Lung (tissue), 11 donors: ENCODE measurements at regions not wholly inside any gene's neighbourhood (a gene's known extent, or its start where the extent isn't known, plus 50 kb on each side); places are given as distances from the start of the nearest gene placed in this dataset.

Experiments
- ATAC-seq: fragments of 200-7000 bp; cut with Tn5 transposase; one replicate; pipeline ENCODE4 v1.9.1; 2020; ENCODE audit warnings: moderate number of reproducible peaks; ENCODE audit not compliant: insufficient read depth, low FRiP score
- DNase-seq, 3 donors: peaks; one replicate each; pipeline ENCODE4 v3.0.0-alpha.2; 2013 to 2017
- H3K27ac ChIP-seq, 2 donors: one replicate each; pipeline ENCODE4 v1.5.1; 2013; ENCODE audit warnings: mild to moderate bottlenecking in 2 of 2, moderate library complexity in 2 of 2, control low read depth in 1 of 2, inconsistent platforms in 1 of 2, low read depth in 1 of 2, low read length in 1 of 2
- H3K27me3 ChIP-seq, 3 donors: one replicate each; pipeline ENCODE4 v1.5.1; 2013; ENCODE audit warnings: low read length in 2 of 3; ENCODE audit not compliant: control insufficient read depth in 3 of 3, insufficient read depth in 3 of 3
- H3K36me3 ChIP-seq, 4 donors: one replicate each; pipeline ENCODE4 v1.5.1; 2013; ENCODE audit warnings: low read length in 4 of 4, mild to moderate bottlenecking in 1 of 4, moderate library complexity in 1 of 4; ENCODE audit not compliant: control insufficient read depth in 4 of 4, insufficient read depth in 4 of 4
- H3K4me1 ChIP-seq, 5 donors: one replicate each; pipeline ENCODE4 v1.5.1; 2013; ENCODE audit warnings: low read length in 5 of 5, mild to moderate bottlenecking in 2 of 5, moderate library complexity in 1 of 5; ENCODE audit not compliant: control insufficient read depth in 5 of 5, insufficient read depth in 5 of 5
- H3K4me3 ChIP-seq: one replicate; pipeline ENCODE4 v1.5.1; 2013; ENCODE audit warnings: mild to moderate bottlenecking, control low read depth, moderate library complexity
- H3K9ac ChIP-seq, 2 donors: one replicate each; pipeline ENCODE4 v1.5.1; 2013; ENCODE audit warnings: low read length in 2 of 2, control low read depth in 1 of 2; ENCODE audit not compliant: insufficient read depth in 1 of 2
- H3K9me3 ChIP-seq, 4 donors: one replicate each; pipeline ENCODE4 v1.5.1; 2013; ENCODE audit warnings: low read length in 3 of 4, mild to moderate bottlenecking in 1 of 4, moderate library complexity in 1 of 4; ENCODE audit not compliant: control insufficient read depth in 4 of 4, insufficient read depth in 3 of 4
- CTCF ChIP-seq: IDR thresholded peaks from 2 replicates; pipeline ENCODE4 v1.5.1; 2012; ENCODE audit warnings: mild to moderate bottlenecking; ENCODE audit errors: control extremely low read depth, extremely low read depth
- WGBS, 2 donors: extraction: QIAGEN DNeasy Blood & Tissue Kit; methylation state at CpG; one replicate each; pipeline ENCODE4 v1.1.7; 2013; 5-methylcytosine and 5-hydroxymethylcytosine counted together
- donor health status: control.
- donor health status: control.
- donor health status: Bipolar disorder and iron deficiency.
- donor health status: healthy.
- donor health status: DM: yes; HTN: yes; CAD: no.

- no peaks in the 10 kb centered on the region for H3K36me3 ChIP-seq
- DNase-seq, result no peak
- no peak overlapping the region for H3K9ac ChIP-seq
- H3K27ac ChIP-seq, result no peak overlapping the region
- TF ChIP-seq CTCF, result no peak
- no peaks in the 10 kb centered on the region for H3K27me3 ChIP-seq
- H3K4me3 ChIP-seq, result no peak overlapping the region
- H3K4me1 ChIP-seq, result no peaks in the 10 kb centered on the region
- H3K9me3 ChIP-seq, result peaks cover 0 to 2% (median 0%) of the 10 kb centered on the region in 4 donors
- no peak for ATAC-seq
- 81 to 83% methylated on average over 8 of the region's 8 CpGs for WGBS, 2 donors
These were observed 76.7 kb upstream of the GALNT2 start for GRCh38 chr1:229990326-229990725.

GRCh38 chr1:229991104-229991513, 75.9 kb upstream of the GALNT2 start:
- no peak for TF ChIP-seq CTCF
- ATAC-seq (no peak), DNase-seq (no peak)
- H3K36me3 ChIP-seq, result no peaks in the 10 kb centered on the region
- peaks cover 0 to 3% (median 0%) of the 10 kb centered on the region in 3 donors for H3K27me3 ChIP-seq
- no peaks in the 10 kb centered on the region for H3K4me1 ChIP-seq
- H3K27ac ChIP-seq, result no peak overlapping the region
- WGBS, 2 donors, result 71 to 79% methylated on average over 8 of the region's 8 CpGs
- H3K4me3 ChIP-seq, result no peak overlapping the region
- H3K9ac ChIP-seq, result no peak overlapping the region
- peaks cover 0 to 2% (median 0%) of the 10 kb centered on the region in 4 donors for H3K9me3 ChIP-seq

GRCh38 chr1:229991724-229992333, 75.2 kb upstream of the GALNT2 start:
- Histone ChIP-seq H3K4me1 (no peaks in the 10 kb centered on the region), H3K9me3 (peaks cover 0 to 2% (median 0%) of the 10 kb centered on the region in 4 donors), H3K27ac (no peak overlapping the region), H3K36me3 (no peaks in the 10 kb centered on the region), H3K4me3 (no peak overlapping the region), H3K27me3 (peaks cover 0 to 3% (median 0%) of the 10 kb centered on the region in 3 donors), H3K9ac (no peak overlapping the region)
- TF ChIP-seq CTCF, result no peak
- ATAC-seq (no peak), DNase-seq (no peak)
- 86 to 91% methylated on average over 6 of the region's 6 CpGs for WGBS, 2 donors

DNA sequence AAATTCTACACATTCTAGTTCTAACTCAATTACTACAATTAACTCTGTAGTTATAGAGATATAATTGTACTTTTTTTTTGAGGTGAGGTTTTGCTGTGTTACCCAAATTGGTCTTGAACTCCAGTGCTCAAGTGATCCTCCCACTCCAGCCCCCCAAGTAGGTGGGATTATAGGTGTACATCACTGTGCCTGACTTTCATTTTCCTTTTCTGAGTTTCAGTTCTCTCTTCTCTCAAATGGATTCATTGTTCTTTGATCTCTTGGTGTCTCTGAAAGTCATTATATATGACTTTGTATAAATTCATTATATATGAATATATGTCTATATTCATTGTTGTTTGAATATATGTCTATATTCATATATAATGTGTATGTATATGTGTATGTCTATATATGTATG, 74.0 kb upstream of the GALNT2 start:
- DNase-seq, result no peak
- Histone ChIP-seq H3K9ac (no peak overlapping the region), H3K4me3 (no peak overlapping the region), H3K9me3 (peaks cover 0 to 2% (median 0%) of the 10 kb centered on the region in 4 donors), H3K27me3 (peaks cover 0 to 3% (median 0%) of the 10 kb centered on the region in 3 donors), H3K27ac (no peak overlapping the region), H3K4me1 (no peaks in the 10 kb centered on the region), H3K36me3 (no peaks in the 10 kb centered on the region)
- no peak for TF ChIP-seq CTCF
- ATAC-seq, result no peak
